Adrenal gland (tissue), 5 donors: ENCODE measurements at regions not wholly inside any gene's neighbourhood (a gene's known extent, or its start where the extent isn't known, plus 50 kb on each side); places are given as distances from the start of the nearest gene placed in this dataset.

ENCODE experiments used
- CTCF ChIP-seq, 6 experiments: fragments of 450-650 bp in 4 of 6; fragments of 200-600 bp in 2 of 6; sonication (generic) in 1 of 6; IDR thresholded peaks; 1 replicate in 5 of 6; 2 replicates in 1 of 6; pipeline versions ENCODE4 v1.5.1 to v1.8.0; 2016 to 2021; ENCODE audit warnings: antibody characterized with exemption in 6 of 6, mild to moderate bottlenecking in 2 of 6, moderate library complexity in 1 of 6
- POLR2A ChIP-seq, 2 donors: fragments of 450-650 bp; IDR thresholded peaks; one replicate each; pipeline ENCODE4 v1.6.1; 2017; ENCODE audit warnings: antibody characterized with exemption in 2 of 2, mild to moderate bottlenecking in 2 of 2, moderate library complexity in 1 of 2
- donor health status: DM: no; HTN: no; CAD: no.

- no peak for TF ChIP-seq CTCF (IDR thresholded peaks at IDR 0.05)
- no peak for TF ChIP-seq POLR2A (IDR thresholded peaks at IDR 0.05)
Measured at GRCh38 chr18:47480166-47480565, 228.7 kb upstream of the SKOR2 start.
